NT2/D1 (cell line): ENCODE measurements at regions not wholly inside any gene's neighbourhood (a gene's known extent, or its start where the extent isn't known, plus 50 kb on each side); places are given as distances from the start of the nearest gene placed in this dataset.
A peak's percentile ranks its signal among the peaks of the same experiment; 100 is the strongest.
"Not testable (repeated sequence)": the region's sequence is repeated elsewhere in the genome, so short reads cannot be mapped to it uniquely, and the experiment has no call there.

Source experiments
- DNase-seq: peaks from one replicate; pipeline ENCODE4 v3.0.0-alpha.2; 2011; ENCODE audit warnings: low read depth, low spot score
- H3K27me3 ChIP-seq: 2 replicates; pipeline ENCODE4 v1.6.0; 2011; ENCODE audit warnings: mild to moderate bottlenecking; ENCODE audit not compliant: insufficient read length, insufficient read depth
- H3K36me3 ChIP-seq: 2 replicates; pipeline ENCODE4 v1.6.1; 2011; ENCODE audit warnings: mild to moderate bottlenecking, low read length, mixed read lengths; ENCODE audit not compliant: insufficient read depth, insufficient read length
- H3K4me1 ChIP-seq: 2 replicates; pipeline ENCODE4 v1.5.1; 2011; ENCODE audit not compliant: insufficient read depth, insufficient read length
- H3K4me3 ChIP-seq: 2 replicates; pipeline ENCODE4 v1.5.1; 2011; ENCODE audit warnings: low read depth; ENCODE audit not compliant: insufficient read length
- H3K9ac ChIP-seq: 2 replicates; pipeline ENCODE4 v1.6.0; 2011; ENCODE audit warnings: low read depth; ENCODE audit not compliant: insufficient read length
- H3K9me3 ChIP-seq: 2 replicates; pipeline ENCODE4 v1.5.1; 2011; ENCODE audit warnings: mild to moderate bottlenecking, low read length; ENCODE audit not compliant: insufficient read depth
- SUZ12 ChIP-seq: IDR thresholded peaks from 2 replicates; pipeline ENCODE4 v1.6.1; 2011; ENCODE audit not compliant: insufficient read length, insufficient read depth; ENCODE audit errors: extremely low read depth
- YY1 ChIP-seq: IDR thresholded peaks from 2 replicates; pipeline ENCODE4 v1.6.1; 2011; ENCODE audit not compliant: insufficient read length, insufficient read depth
- ZNF274 ChIP-seq: IDR thresholded peaks from 2 replicates; pipeline ENCODE4 v1.6.1; 2011; ENCODE audit warnings: mild to moderate bottlenecking, low read depth, low read length

- TF ChIP-seq ZNF274 (no peak), YY1 (no peak), SUZ12 (no peak)
- no peaks in the 10 kb centered on the region for H3K4me1 ChIP-seq
These were observed 231.9 kb upstream of the ISX start for GRCh38 chr22:34834059-34834458.

DNA sequence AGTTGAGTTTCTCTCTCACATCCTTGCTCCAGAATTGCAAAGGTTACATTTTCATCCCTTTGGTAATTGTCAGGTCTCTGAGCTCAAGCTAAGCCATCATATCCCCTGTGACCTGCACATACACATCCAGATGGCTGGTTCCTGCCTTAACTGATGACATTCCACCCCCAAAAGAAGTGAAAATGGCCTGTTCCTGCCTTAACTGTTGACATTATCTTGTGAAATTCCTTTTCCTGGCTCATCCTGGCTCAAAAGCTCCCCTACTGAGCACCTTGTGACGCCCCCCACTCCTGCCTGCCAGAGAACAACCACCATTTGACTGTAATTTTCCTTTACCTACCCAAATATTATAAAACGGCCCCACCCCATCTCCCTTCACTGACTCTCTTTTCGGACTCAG, 231.4 kb upstream of the ISX start:
- not testable (repeated sequence) for H3K4me1 ChIP-seq, H3K9ac ChIP-seq, H3K36me3 ChIP-seq, H3K9me3 ChIP-seq, DNase-seq, H3K4me3 ChIP-seq, H3K27me3 ChIP-seq

More at GRCh38 chr22:34834059-34834458, 231.9 kb upstream of the ISX start:
- no peaks in the 10 kb centered on the region for H3K9me3 ChIP-seq
- DNase-seq = no peak
- H3K36me3 ChIP-seq = no peaks in the 10 kb centered on the region
- H3K9ac ChIP-seq = no peak overlapping the region
- H3K27me3 ChIP-seq = no peaks in the 10 kb centered on the region
- no peak overlapping the region for H3K4me3 ChIP-seq

DNA sequence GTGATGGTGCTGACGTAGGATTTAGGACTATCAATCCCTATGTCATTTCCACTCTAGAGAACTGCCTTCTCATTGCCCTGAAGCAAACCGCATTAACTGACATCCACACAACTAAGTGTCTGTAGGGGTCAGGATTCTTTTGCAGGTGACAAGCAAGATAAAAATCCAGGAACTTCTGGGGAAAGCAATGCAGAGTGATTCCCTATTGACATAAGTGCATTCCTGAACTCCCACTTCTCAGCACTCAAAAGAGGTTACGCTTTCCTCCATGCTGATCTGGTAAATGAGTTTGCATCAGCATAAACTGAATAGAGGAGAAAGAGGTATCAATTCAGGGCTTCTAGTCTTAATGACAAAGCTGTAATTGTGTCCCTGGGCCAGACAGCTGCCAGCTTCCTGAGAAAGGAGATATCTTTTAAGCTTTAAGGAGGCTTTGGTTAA, 224.6 kb upstream of the ISX start:
- Histone ChIP-seq H3K4me3 (no peak overlapping the region), H3K36me3 (no peaks in the 10 kb centered on the region), H3K9me3 (peaks cover 29% of the 10 kb centered on the region), H3K27me3 (no peaks in the 10 kb centered on the region), H3K4me1 (peaks cover 2% of the 10 kb centered on the region), H3K9ac (no peak overlapping the region)
- TF ChIP-seq YY1 (no peak), ZNF274 (no peak), SUZ12 (no peak)
- DNase-seq = peak; percentile 81

GRCh38 chr22:34841911-34842310, 224.0 kb upstream of the ISX start:
- no peak for DNase-seq
- H3K9ac ChIP-seq = peak overlapping the region; percentile 24
- no peaks in the 10 kb centered on the region for H3K27me3 ChIP-seq
- TF ChIP-seq YY1 = no peak
- TF ChIP-seq ZNF274 = no peak
- no peak for TF ChIP-seq SUZ12
- H3K4me1 ChIP-seq = peaks cover 2% of the 10 kb centered on the region
- peaks cover 29% of the 10 kb centered on the region for H3K9me3 ChIP-seq
- H3K4me3 ChIP-seq = no peak overlapping the region
- no peaks in the 10 kb centered on the region for H3K36me3 ChIP-seq

DNA sequence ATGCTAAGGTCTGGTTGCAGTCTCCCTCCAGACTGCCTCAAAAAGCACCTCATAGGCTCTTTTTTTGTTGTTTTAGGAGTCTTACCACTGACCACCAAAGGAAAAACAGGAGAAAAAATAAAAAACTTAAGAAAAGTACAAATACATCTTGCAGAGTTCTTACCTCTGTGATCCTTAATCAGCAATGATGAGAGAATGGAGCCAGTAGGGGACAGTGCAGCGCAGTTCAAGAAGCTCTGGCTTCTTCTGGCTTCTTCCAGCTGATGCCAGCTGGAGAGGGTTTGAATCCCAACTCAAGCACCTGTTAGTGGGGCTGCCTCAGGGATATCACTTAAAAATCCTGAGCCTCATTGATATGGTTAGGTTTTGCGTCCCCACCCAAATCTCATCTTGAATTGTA, 223.3 kb upstream of the ISX start:
- Histone ChIP-seq H3K4me1 (peaks cover 2% of the 10 kb centered on the region), H3K36me3 (no peaks in the 10 kb centered on the region), H3K9ac (no peak overlapping the region), H3K27me3 (no peaks in the 10 kb centered on the region), H3K4me3 (no peak overlapping the region), H3K9me3 (peaks cover 29% of the 10 kb centered on the region)
- TF ChIP-seq SUZ12 = no peak
- no peak for TF ChIP-seq ZNF274
- no peak for TF ChIP-seq YY1
- DNase-seq = peak; percentile 32

GRCh38 chr22:34843743-34844142, 222.2 kb upstream of the ISX start:
- not testable (repeated sequence) for DNase-seq, H3K9ac ChIP-seq, H3K36me3 ChIP-seq, H3K4me3 ChIP-seq, H3K4me1 ChIP-seq, H3K27me3 ChIP-seq
- peaks cover 29% of the 10 kb centered on the region for H3K9me3 ChIP-seq

GRCh38 chr22:34845391-34845790, 220.6 kb upstream of the ISX start:
- peaks cover 2% of the 10 kb centered on the region for H3K4me1 ChIP-seq
- TF ChIP-seq SUZ12 (no peak), YY1 (no peak), ZNF274 (no peak)
- H3K36me3 ChIP-seq = no peaks in the 10 kb centered on the region
- H3K27me3 ChIP-seq = no peaks in the 10 kb centered on the region
- DNase-seq = no peak
- no peak overlapping the region for H3K4me3 ChIP-seq
- peaks cover 29% of the 10 kb centered on the region for H3K9me3 ChIP-seq
- H3K9ac ChIP-seq = no peak overlapping the region

GRCh38 chr22:34847072-34847471, 218.9 kb upstream of the ISX start:
- Histone ChIP-seq H3K4me1 (peaks cover 2% of the 10 kb centered on the region), H3K27me3 (no peaks in the 10 kb centered on the region), H3K9me3 (peaks cover 29% of the 10 kb centered on the region), H3K36me3 (no peaks in the 10 kb centered on the region), H3K9ac (no peak overlapping the region), H3K4me3 (no peak overlapping the region)
- no peak for DNase-seq
- no peak for TF ChIP-seq ZNF274
- TF ChIP-seq SUZ12 = no peak
- TF ChIP-seq YY1 = no peak
